GM12878 (cell line): ENCODE measurements at regions not wholly inside any gene's neighbourhood (a gene's known extent, or its start where the extent isn't known, plus 50 kb on each side); places are given as distances from the start of the nearest gene placed in this dataset.

Source experiments
- ATAC-seq: fragments of 200-7000 bp; cut with Tn5 transposase; 3 replicates; pipeline ENCODE4 v1.9.1; 2020; ENCODE audit warnings: mild to moderate bottlenecking, moderate library complexity
- BruUV-seq: library from RNA; stranded (reverse); fragments of 400-500 nt; replicated peaks from 2 replicates; lab custom pipeline; 2021; lab: Mats Ljungman, UMichigan
- CTCF ChIA-PET: fragments of 300-600 bp; sonication (Branson Sonifier 250); formaldehyde crosslinking; extraction: SDS; loops from one replicate; lab custom pipeline; 2021; ENCODE audit warnings: inconsistent platforms; lab: Yijun Ruan, JAX
- POLR2A ChIA-PET: fragments of 350-600 bp; formaldehyde crosslinking; extraction: SDS; loops from one replicate; lab custom pipeline; 2021; ENCODE audit warnings: inconsistent platforms; lab: Charles Lee
- RAD21 ChIA-PET: fragments of 300-600 bp; sonication (Branson Sonifier 250); formaldehyde crosslinking; loops from one replicate; lab custom pipeline; 2023; ENCODE audit warnings: antibody characterized with exemption; ENCODE audit not compliant: unreplicated experiment; lab: Charles Lee
- SMC1A ChIA-PET: fragments of 300-600 bp; sonication (Branson Sonifier 250); formaldehyde crosslinking; loops from one replicate; lab custom pipeline; 2023; ENCODE audit not compliant: unreplicated experiment, uncharacterized antibody; lab: Charles Lee
- DNase-seq: peaks from one replicate; pipeline ENCODE4 v3.0.0-alpha.2; 2011; ENCODE audit warnings: low read depth, low spot score
- FAIRE-seq: peaks from 3 replicates; lab custom pipeline; 2011; peaks lifted over from hg19 to GRCh38; lab: Jason Lieb, UNC
- H2AFZ ChIP-seq: 2 replicates; pipeline ENCODE4 v1.6.0; 2011; ENCODE audit warnings: low read depth, low read length, control low read depth; ENCODE audit not compliant: control insufficient read depth
- H3K27ac ChIP-seq: 2 replicates; pipeline ENCODE4 v1.5.1; 2011; ENCODE audit warnings: control low read depth; ENCODE audit not compliant: control insufficient read depth, insufficient read depth
- H3K27me3 ChIP-seq, 2 experiments: replicated peaks in 1 of 2; 2 replicates each; pipeline versions ENCODE4 v1.6.0 to v1.6.1; 2011; ENCODE audit warnings: low read length in 1 of 2; ENCODE audit not compliant: control insufficient read depth in 2 of 2, insufficient read depth in 2 of 2
- H3K36me3 ChIP-seq, 2 experiments: 2 replicates each; pipeline ENCODE4 v1.5.1; 2011; ENCODE audit warnings: low read length in 1 of 2; ENCODE audit not compliant: control insufficient read depth in 2 of 2, insufficient read depth in 2 of 2
- H3K4me1 ChIP-seq: 2 replicates; pipeline ENCODE4 v1.6.1; 2011; ENCODE audit warnings: mild to moderate bottlenecking, low read length, moderate library complexity, mixed read lengths; ENCODE audit not compliant: control insufficient read depth, insufficient read depth
- H3K4me2 ChIP-seq: 2 replicates; pipeline ENCODE4 v1.6.0; 2011; ENCODE audit warnings: control low read depth; ENCODE audit not compliant: control insufficient read depth, insufficient read depth
- H3K4me3 ChIP-seq: fragments of 200-600 bp; sonication (generic); 2 replicates; pipeline ENCODE4 v1.5.1; 2016
- H3K79me2 ChIP-seq: 2 replicates; pipeline ENCODE4 v1.6.0; 2011; ENCODE audit warnings: low read length; ENCODE audit not compliant: control insufficient read depth, insufficient read depth
- H3K9ac ChIP-seq: 2 replicates; pipeline ENCODE4 v1.8.0; 2011; ENCODE audit warnings: low read length, control low read depth, mixed read lengths; ENCODE audit not compliant: control insufficient read depth, insufficient read depth
- H3K9me3 ChIP-seq: replicated peaks from 3 replicates; pipeline ENCODE4 v1.5.1; 2011; ENCODE audit warnings: mild to moderate bottlenecking, low read length; ENCODE audit not compliant: control insufficient read depth, insufficient read depth
- H4K20me1 ChIP-seq: 2 replicates; pipeline ENCODE4 v1.6.0; 2011; ENCODE audit not compliant: control insufficient read depth, insufficient read depth
- BRCA1 ChIP-seq: IDR thresholded peaks from 2 replicates; pipeline ENCODE4 v1.6.1; 2011; ENCODE audit warnings: low read depth, low read length, improper control_type of control experiment
- EGR1 ChIP-seq, 2 experiments: IDR thresholded peaks; 1 replicate in 1 of 2; 2 replicates in 1 of 2; pipeline ENCODE4 v1.6.1; 2011 to 2012; ENCODE audit warnings: low read depth in 2 of 2, low read length in 2 of 2, borderline replicate concordance in 1 of 2, mild to moderate bottlenecking in 1 of 2, moderate library complexity in 1 of 2
- FOS ChIP-seq: IDR thresholded peaks from 3 replicates; pipeline ENCODE4 v1.6.1; 2011; ENCODE audit warnings: borderline replicate concordance; ENCODE audit not compliant: insufficient read length; ENCODE audit errors: extremely low read depth
- HDAC6 ChIP-seq: fragments of 200-600 bp; sonication (generic); IDR thresholded peaks from one replicate; pipeline ENCODE4 v1.8.0; 2017; ENCODE audit warnings: antibody characterized with exemption; ENCODE audit not compliant: unreplicated experiment
- HDGF ChIP-seq: fragments of 450-650 bp; IDR thresholded peaks from 2 replicates; pipeline ENCODE4 v1.6.1; 2016; ENCODE audit warnings: antibody characterized with exemption
- IRF4 ChIP-seq: IDR thresholded peaks from 2 replicates; pipeline ENCODE4 v1.6.1; 2011; ENCODE audit warnings: low read depth, low read length
- PAX8 ChIP-seq: fragments of 450-650 bp; IDR thresholded peaks from 2 replicates; pipeline ENCODE4 v1.6.1; 2017; ENCODE audit warnings: mild to moderate bottlenecking, moderate library complexity
- POU2F2 ChIP-seq: IDR thresholded peaks from 3 replicates; pipeline ENCODE4 v1.6.1; 2011; ENCODE audit warnings: low read depth, mild to moderate bottlenecking, low read length, borderline replicate concordance
- ZNF384 ChIP-seq: IDR thresholded peaks from 2 replicates; pipeline ENCODE4 v1.6.1; 2012; ENCODE audit warnings: low read depth, mild to moderate bottlenecking, low read length, improper control_type of control experiment, borderline replicate concordance
- in situ Hi-C: fragments of 300-500 bp; cut with MboI; formaldehyde crosslinking; loops from 9 replicates; pipeline ENCODE4 v1.14.3; 2018; ENCODE audit warnings: mixed read lengths
- intact Hi-C: fragments of 100-400 bp; cut with micrococcal nuclease; formaldehyde crosslinking; loops from one replicate; pipeline ENCODE4 v1.14.2; 2022; ENCODE audit not compliant: unreplicated experiment
- TF ChIP-seq, protein P1 (sequence below): IDR thresholded peaks from 2 replicates; pipeline ENCODE4 v1.6.1; 2012; ENCODE audit warnings: low read length, inconsistent platforms

DNA sequence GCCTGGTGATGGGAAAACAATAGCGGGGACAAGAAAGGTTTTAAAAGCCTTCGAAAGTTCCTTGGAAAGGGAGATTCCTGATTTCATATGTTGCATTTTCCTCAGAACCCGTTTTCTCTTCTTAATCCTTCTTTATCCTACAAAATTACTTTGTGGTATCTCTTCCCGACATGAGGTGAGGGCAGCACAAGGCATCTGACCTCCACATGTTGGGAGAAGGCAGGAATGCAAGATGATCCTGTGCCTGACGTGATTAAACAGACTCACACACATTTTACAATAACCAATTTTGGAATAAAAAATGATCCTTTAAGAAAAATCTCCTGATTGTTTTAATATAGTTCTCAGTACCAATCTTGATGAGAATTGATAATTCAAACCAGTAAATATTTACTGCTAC lies 153.3 kb upstream of the MKLN1 start (continued):
- no peak for TF ChIP-seq HDAC6
- TF ChIP-seq PAX8 = no peak
- no peak for TF ChIP-seq HDGF

DNA sequence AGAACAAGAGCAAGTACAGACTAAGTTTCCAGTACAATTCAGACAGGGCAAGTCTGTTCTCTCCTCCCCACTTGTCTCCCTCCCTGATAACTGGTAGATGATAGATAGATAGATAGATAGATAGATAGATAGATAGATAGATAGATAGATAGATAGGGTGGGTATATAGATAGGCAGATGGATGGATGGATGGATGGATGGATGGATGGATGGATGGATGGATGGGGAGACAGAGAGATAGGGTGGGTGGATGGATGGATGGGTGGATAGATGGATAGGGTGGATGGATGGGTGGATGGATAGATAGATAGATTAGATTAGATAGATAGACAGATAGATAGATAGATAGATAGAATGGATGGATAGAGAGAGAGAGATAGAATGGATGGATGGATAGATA lies 152.8 kb upstream of the MKLN1 start:
- H3K4me1 ChIP-seq = no peaks in the 10 kb centered on the region
- H3K9ac ChIP-seq = no peak overlapping the region
- FAIRE-seq (no peak), DNase-seq (no peak), ATAC-seq (no peak)
- no peak overlapping the region for H2AFZ ChIP-seq
- in situ Hi-C loops (no loop called here), intact Hi-C loops (no loop called here)
- H3K9me3 ChIP-seq = no peaks in the 10 kb centered on the region
- no peaks in the 10 kb centered on the region for H3K79me2 ChIP-seq
- no peak overlapping the region for H3K27ac ChIP-seq
- H4K20me1 ChIP-seq = no peaks in the 10 kb centered on the region
- ChIA-PET SMC1A (no interaction called here), RAD21 (no interaction called here), POLR2A (no interaction called here), CTCF (no interaction called here)
- TF ChIP-seq IRF4 (no peak), EGR1 (IDR thresholded peaks at IDR 0.05; ENCODE audit: borderline replicate concordance in 1 of 2, low read depth in 2 of 2, low read length in 2 of 2) (no peak), POU2F2 (no peak), ZNF384 (no peak), FOS (no peak), BRCA1 (no peak)
- TF ChIP-seq, protein P1, sequence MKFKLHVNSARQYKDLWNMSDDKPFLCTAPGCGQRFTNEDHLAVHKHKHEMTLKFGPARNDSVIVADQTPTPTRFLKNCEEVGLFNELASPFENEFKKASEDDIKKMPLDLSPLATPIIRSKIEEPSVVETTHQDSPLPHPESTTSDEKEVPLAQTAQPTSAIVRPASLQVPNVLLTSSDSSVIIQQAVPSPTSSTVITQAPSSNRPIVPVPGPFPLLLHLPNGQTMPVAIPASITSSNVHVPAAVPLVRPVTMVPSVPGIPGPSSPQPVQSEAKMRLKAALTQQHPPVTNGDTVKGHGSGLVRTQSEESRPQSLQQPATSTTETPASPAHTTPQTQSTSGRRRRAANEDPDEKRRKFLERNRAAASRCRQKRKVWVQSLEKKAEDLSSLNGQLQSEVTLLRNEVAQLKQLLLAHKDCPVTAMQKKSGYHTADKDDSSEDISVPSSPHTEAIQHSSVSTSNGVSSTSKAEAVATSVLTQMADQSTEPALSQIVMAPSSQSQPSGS = no peak
- no peaks in the 10 kb centered on the region for H3K36me3 ChIP-seq
- no peaks in the 10 kb centered on the region for H3K27me3 ChIP-seq
- no peak overlapping the region for H3K4me2 ChIP-seq
- BruUV-seq = no TSS peak
- no peak overlapping the region for H3K4me3 ChIP-seq
